Tongue (tissue), 1 donor: ENCODE measurements at regions not wholly inside any gene's neighbourhood (a gene's known extent, or its start where the extent isn't known, plus 50 kb on each side); places are given as distances from the start of the nearest gene placed in this dataset.
"Not testable (repeated sequence)": the region's sequence is repeated elsewhere in the genome, so short reads cannot be mapped to it uniquely, and the experiment has no call there.

Experiments
- DNase-seq: peaks from one replicate; pipeline ENCODE4 v3.0.0-alpha.2; 2015

DNA sequence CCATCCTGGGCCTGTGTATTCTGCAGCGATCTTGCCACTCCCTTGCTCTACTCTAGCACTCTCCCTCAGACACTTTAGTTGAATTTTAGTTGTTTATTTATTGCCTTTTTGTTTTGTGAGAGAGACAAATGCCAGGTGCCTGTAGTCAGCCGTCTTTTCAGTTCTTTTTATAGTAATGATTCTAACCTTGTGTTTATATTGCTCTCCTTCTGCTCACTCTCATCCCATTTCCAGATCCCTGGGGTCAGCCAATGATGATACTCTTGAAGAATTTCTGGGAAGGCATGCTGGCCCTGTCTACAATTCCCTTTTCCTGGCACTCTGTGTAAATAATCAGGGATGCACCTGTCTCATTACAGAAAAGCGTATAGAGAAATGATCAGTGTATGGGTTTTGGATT lies 334.1 kb upstream of the MIS18BP1 start:
- DNase-seq, result peak; percentile 23

GRCh38 chr14:45559626-45560025 lies 306.6 kb upstream of the MIS18BP1 start:
- no peak for DNase-seq

DNA sequence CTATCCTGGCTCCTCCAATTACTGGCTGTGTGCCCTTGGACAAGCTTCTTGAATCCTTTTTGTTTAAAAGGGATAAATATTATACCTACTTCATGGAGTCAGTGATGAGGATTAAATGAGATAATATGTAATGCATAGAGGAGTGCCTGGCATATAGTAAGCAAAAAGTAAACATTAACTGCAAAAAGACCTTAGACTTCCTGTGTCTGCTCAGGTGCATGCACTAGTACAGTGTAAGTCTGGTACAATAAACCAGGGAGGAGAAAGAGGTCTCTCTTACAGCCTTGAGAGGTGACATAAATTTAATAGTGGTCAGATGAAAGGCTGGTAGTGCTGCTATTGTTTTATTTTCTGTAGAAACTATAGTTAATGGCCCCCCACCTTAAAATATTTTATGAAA lies 305.2 kb upstream of the MIS18BP1 start:
- DNase-seq, result no peak

- no peak for DNase-seq
Measured at GRCh38 chr14:45553981-45554380, 301.0 kb upstream of the MIS18BP1 start.

DNA sequence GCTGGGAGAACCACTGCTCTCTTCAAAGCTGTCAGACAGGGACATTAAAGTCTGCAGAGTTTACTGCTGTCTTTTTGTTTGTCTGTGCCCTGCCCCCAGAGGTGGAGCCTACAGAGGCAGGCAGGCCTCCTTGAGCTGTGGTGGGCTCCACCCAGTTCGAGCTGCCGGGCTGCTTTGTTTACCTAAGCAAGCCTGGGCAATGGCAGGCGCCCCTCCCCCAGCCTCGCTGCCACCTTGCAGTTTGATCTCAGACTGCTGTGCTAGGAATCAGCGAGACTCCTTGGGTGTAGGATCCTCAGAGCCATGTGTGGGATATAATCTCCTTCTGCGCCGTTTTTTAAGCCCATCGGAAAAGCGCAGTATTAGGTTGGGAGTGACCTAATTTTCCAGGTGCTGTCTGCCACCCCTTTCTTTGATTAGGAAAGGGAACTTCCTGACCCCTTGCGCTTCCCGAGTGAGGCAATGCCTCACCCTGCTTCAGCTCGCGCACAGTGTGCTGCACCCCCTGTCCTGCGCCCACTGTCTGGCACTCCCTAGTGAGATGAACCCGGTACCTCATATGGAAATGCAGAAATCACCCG lies 298.3 kb upstream of the MIS18BP1 start:
- not testable (repeated sequence) for DNase-seq

GRCh38 chr14:45531022-45531421 lies 278.0 kb upstream of the MIS18BP1 start:
- no peak for DNase-seq

GRCh38 chr14:45526715-45527549 lies 273.9 kb upstream of the MIS18BP1 start:
- DNase-seq, result peak; percentile 19

DNA sequence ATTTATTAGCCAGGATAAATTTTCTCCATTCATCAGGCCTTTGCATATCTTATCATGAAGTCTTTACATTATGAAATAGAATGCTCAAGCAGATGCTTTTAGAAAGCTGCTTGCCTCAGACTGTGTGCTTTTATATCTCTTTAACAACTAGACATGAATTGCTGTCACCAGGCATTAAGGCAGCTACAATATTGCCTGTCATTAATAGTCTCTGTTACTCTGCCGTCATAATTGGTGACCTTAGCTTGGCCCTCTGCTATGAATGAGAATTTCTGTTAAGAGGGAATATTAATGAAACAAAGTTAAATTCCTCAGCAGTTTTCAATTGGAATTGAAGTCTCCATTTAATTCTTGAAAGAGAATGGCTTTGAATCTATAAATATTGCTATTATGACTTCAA lies 266.8 kb upstream of the MIS18BP1 start:
- peak; percentile 3 for DNase-seq

DNA sequence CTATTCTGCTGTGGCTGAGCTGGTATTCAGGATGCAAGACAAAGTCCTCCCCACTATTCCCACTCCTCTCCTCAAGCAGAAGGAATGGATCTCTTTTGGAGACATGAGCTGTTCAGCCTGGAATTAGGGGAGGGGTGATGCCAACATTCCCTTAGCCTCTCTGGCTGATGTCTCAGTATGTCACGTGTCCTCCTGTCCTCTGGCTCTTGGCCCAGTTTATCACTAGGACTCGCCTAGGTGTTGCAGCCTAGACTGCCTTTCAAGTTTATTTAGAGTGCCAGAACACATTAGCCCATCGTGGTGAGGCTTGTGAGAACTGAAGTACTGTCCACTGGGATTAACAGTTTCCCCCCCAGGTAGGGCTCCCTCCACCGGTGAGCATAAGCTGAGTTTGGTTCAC lies 239.9 kb upstream of the MIS18BP1 start:
- DNase-seq, result no peak

DNA sequence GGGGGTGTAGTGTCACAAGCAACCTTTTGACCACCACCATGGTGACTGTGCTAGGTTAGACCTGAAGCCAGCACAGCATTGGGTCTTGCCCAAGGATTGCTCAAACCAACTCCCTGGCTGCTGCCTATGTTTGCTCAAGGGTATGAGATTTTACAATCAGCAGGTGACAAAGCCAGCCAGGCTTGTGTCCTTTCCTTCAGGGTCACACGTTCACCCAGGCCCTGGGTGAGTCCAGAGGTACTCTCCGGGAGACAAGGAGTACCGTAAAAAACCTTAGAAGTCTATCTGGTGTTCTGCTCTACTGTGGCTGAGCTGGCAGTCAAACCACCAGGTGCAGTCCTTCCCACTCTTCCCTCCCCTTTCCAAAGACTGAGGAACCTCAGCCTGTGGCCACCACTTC lies 238.9 kb upstream of the MIS18BP1 start:
- DNase-seq, result no peak

- no peak for DNase-seq
Measured at GRCh38 chr14:45486599-45486998, 233.6 kb upstream of the MIS18BP1 start.

DNA sequence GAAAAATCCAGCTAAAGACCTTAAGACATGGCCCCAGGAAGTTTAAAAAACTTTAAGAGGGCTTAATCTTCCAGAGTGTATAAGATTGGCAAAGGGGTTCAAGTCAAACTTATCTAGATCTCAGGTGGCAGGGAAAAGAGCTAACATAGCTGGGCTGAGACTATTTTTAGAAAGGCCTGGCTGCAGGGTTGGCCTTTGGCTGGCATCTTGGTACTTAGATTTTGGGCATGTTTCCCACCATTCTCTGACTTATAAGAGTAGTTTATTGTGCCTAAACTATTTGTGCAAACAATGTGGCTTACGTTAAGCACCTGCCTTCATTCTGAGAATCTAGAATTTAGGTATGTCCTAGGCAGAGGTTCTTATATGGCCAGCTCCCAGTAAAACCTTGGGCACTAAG lies 214.0 kb upstream of the MIS18BP1 start:
- no peak for DNase-seq

DNA sequence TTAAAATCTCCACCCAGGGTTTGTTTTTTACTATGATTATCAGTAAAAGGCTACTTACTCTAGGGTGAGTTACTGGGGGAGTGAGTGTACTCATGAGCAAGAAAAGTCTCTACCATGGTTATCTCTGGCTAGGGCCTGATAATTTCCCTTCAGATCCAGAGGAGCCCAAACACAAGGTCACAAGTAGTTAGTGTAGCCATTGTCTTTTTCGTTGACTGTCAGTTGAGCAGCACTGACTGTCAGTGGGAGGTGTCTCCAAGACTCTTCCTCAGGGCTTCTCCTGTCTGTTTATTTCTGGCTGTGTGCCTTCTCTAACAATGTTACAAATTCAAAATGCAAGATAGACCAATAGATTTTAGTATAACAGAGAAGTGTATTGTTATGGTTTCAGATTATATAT lies 181.2 kb upstream of the MIS18BP1 start:
- DNase-seq, result no peak

DNA sequence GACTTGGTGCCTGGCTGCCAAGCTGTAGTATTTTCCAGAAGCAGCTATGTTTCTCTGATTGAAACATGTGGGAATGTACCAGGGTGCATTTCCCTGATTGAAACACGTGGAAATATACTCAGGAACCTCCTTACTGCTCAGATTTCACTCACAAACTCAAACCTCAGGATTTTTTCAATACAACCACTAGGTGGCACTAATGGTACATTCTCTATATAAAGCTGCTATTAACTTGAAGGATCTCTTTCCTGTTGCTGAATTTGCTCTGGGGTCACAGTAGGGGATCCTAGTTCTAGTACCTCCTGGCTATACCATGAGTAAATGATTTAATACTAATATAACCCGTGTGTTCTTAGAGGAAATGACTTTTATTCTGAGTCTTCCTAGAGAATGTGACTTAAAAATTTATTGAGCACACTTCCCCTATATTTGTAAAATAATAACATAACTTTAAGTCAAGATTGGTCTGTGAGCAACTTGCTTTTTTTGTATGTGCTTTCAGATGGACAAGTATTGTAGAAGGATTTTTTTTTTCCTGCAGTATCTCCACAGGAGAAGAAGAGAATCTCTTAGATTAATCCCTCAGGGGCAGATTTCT lies 173.8 kb upstream of the MIS18BP1 start:
- DNase-seq, result peak; percentile 51

GRCh38 chr14:45406942-45407341 lies 153.9 kb upstream of the MIS18BP1 start:
- DNase-seq, result no peak

DNA sequence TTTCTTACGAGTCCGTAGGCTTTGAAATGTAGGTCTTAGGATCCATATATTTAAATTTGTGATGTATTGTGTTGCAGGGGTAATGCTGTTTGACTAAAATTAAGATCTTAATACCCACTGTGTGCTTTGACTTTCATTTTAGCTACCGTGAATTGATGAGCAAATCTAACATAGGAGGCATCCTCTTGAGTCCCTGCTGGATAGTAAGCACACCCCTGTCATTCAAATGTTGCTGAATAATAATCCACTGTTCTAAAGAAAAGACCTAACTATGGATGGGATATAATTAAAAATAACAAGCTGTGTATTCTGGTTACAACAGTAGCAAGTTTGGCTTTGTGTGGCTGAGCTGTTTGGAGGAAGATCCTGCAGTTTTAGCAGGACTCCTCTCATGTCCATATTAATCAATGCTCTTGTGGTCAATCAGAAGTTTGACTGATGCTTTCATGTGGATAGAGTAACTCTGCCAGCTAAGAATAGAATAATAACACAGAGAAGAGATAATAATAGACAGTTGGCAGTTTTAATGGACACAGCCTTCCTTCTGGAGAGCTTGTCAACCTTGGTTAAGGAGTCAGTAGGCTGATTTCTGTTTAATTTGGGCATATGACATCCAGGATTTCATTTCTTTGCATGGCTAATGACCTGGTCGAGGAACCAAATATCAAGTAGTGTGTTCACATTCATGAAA lies 148.1 kb upstream of the MIS18BP1 start:
- DNase-seq, result no peak

DNA sequence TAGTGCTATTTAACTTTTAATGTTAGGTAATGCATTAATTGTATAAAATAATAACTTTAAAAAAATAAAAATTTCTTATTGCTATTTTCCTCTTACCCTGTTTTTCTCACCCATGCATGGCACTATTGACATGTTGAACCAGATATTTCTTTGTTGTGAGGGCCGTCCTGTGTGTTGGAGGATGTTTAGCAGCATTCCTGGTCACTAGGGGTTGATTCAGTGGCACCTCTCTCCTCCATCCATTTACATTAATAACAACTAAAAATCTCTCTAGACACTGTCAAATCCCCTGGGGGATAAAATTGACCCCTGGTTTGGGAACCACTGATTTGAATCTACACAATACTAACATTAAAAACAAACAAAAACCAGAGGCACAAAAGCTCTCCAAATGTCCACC lies 147.5 kb upstream of the MIS18BP1 start:
- DNase-seq, result no peak

DNA sequence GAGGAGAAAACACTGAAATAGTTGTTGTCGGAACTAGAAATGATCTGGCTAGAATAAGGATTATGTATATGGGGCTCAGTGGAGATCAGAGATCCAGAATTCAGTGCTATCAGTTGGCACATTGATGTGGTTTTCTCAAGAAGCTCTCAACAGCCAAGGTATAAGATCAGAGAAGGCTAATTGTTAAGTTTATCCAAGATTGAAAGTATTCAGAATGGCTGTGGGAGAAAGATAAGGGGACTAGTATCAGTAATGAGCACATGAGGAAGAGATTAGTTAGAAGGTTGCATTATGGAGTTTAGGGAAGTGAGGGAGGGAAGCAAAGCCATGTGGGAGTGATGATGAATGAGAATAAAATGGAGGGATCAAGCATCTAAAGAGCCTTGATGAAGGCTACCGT lies 128.1 kb upstream of the MIS18BP1 start:
- DNase-seq, result no peak

- DNase-seq, result peak; percentile 4
Measured at GRCh38 chr14:45377166-45377565, 124.2 kb upstream of the MIS18BP1 start.

DNA sequence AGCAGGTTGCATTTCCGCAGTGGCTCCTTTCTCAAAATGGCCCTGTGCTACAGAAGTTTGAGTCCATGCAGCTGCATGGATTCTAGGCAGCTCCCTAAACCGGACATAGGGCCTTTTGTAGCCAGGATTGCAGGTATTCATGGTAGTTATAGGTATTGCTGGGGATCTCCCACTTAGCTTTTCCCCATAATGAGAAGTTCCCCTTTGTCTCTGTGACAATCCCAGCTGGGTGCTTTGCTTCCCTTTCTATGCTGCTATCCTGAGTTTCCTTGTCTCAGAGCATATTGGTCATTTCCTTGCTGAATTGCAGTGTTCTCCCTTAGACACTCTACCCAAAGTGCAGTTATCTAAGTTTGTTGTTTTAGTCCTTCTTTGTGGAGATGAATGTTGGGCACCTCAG lies 120.9 kb upstream of the MIS18BP1 start:
- DNase-seq, result no peak

- DNase-seq, result peak; percentile 61
Measured at GRCh38 chr14:45364565-45365156, 111.7 kb upstream of the MIS18BP1 start.

DNA sequence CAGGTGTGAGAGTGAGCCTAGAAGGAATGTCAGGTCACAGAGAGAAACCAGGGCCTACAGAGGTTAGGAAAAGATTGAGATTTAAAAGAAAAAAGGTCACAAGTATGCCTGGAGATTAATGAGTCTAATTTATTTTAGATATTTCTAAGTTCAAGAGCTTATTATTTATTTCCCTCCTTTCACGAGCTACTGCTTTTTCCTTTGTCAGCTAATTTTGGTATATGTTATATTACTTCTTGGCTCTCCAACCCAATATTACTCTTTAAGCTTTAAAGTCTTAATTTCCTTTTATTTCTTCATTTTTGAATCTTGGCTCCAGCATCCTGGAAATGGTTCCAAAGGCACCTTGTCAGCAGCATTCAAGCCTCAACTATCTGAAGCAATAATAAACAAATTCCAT lies 109.5 kb upstream of the MIS18BP1 start:
- no peak for DNase-seq

DNA sequence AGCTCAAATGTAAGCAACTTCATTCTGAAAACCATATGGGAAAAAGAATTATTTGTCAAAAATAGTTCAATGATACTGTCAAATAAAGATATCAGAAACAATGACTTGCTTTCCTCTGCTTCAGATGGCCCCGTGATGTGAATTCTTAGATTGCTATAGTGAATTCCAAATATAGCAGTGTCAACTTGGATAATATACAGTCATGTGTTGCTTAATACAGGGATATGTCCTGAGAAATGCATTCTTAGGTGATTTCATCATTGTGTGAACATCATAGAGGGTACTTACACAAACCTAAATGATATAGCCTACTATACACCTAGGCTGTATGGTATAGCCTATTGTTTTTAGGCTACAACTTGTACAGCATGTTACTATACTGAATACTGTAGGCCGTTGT lies 108.7 kb upstream of the MIS18BP1 start:
- no peak for DNase-seq
